GM21447 (cell line): ENCODE measurements at regions not wholly inside any gene's neighbourhood (a gene's known extent, or its start where the extent isn't known, plus 50 kb on each side); places are given as distances from the start of the nearest gene placed in this dataset.
"Not testable (repeated sequence)": the region's sequence is repeated elsewhere in the genome, so short reads cannot be mapped to it uniquely, and the experiment has no call there.

Source experiments
- ATAC-seq: cut with Tn5 transposase; IDR thresholded peaks from one replicate; pipeline ENCODE4 v1.9.1; 2021; ENCODE audit not compliant: unreplicated experiment

- ATAC-seq = no peak
These were observed 81.8 kb upstream of the MAP3K1 start for GRCh38 chr5:56733580-56733979.

- no peak for ATAC-seq
These were observed 83.2 kb upstream of the MAP3K1 start for GRCh38 chr5:56732121-56732520.

- ATAC-seq = not testable (repeated sequence)
These were observed 83.9 kb upstream of the MAP3K1 start for GRCh38 chr5:56731473-56731872.

GRCh38 chr5:56729488-56729887, 85.9 kb upstream of the MAP3K1 start:
- no peak for ATAC-seq

- no peak for ATAC-seq
These were observed 89.5 kb upstream of the MAP3K1 start for GRCh38 chr5:56725711-56726411.

- not testable (repeated sequence) for ATAC-seq
These were observed 90.5 kb upstream of the MAP3K1 start for GRCh38 chr5:56724857-56725256.

- no peak for ATAC-seq
These were observed 93.0 kb upstream of the MAP3K1 start for GRCh38 chr5:56722317-56722716.

GRCh38 chr5:56717253-56717987, 97.9 kb upstream of the MAP3K1 start:
- no peak for ATAC-seq

- no peak for ATAC-seq
These were observed 99.4 kb upstream of the MAP3K1 start for GRCh38 chr5:56715986-56716385.

GRCh38 chr5:56712895-56713591, 102.3 kb upstream of the MAP3K1 start:
- no peak for ATAC-seq

- no peak for ATAC-seq
These were observed 104.3 kb upstream of the MAP3K1 start for GRCh38 chr5:56710826-56711590.

- ATAC-seq = no peak
These were observed 108.8 kb upstream of the MAP3K1 start for GRCh38 chr5:56706504-56706903.

- no peak for ATAC-seq
These were observed 110.1 kb upstream of the MAP3K1 start for GRCh38 chr5:56705217-56705616.

- ATAC-seq = no peak
These were observed 111.4 kb upstream of the MAP3K1 start for GRCh38 chr5:56703952-56704351.

GRCh38 chr5:56700711-56701110, 114.6 kb upstream of the MAP3K1 start:
- no peak for ATAC-seq

- ATAC-seq = no peak
These were observed 115.8 kb upstream of the MAP3K1 start for GRCh38 chr5:56699538-56699937.

GRCh38 chr5:56698463-56699381, 116.6 kb upstream of the MAP3K1 start:
- ATAC-seq = no peak

GRCh38 chr5:56696900-56697299, 118.4 kb upstream of the MAP3K1 start:
- no peak for ATAC-seq

- no peak for ATAC-seq
These were observed 122.1 kb upstream of the MAP3K1 start for GRCh38 chr5:56693220-56693579.
